NCI-H2107 (cell line): ENCODE measurements at regions not wholly inside any gene's neighbourhood (a gene's known extent, or its start where the extent isn't known, plus 50 kb on each side); places are given as distances from the start of the nearest gene placed in this dataset.

Experiments
- DNase-seq: peaks from one replicate; lab custom pipeline; 2025; lab: John Stamatoyannopoulos, UW

- no peak for DNase-seq
Observed at GRCh38 chr12:124395284-124395752, 100.4 kb downstream of the RFLNA start.

GRCh38 chr12:124394462-124395128, 99.7 kb downstream of the RFLNA start:
- no peak for DNase-seq

- DNase-seq, result no peak
Observed at GRCh38 chr12:124393831-124394230, 98.9 kb downstream of the RFLNA start.

- DNase-seq, result no peak
Observed at GRCh38 chr12:124393414-124393790, 98.5 kb downstream of the RFLNA start.

- no peak for DNase-seq
Observed at GRCh38 chr12:124392667-124393413, 97.9 kb downstream of the RFLNA start.

- peak; percentile 30 for DNase-seq
Observed at GRCh38 chr12:124392271-124392666, 97.4 kb downstream of the RFLNA start.

GRCh38 chr12:124391340-124392261, 96.7 kb downstream of the RFLNA start:
- DNase-seq, result no peak

GRCh38 chr12:124390442-124391097, 95.7 kb downstream of the RFLNA start:
- DNase-seq, result no peak

GRCh38 chr12:124389725-124390441, 95.0 kb downstream of the RFLNA start:
- no peak for DNase-seq

GRCh38 chr12:124389138-124389724, 94.3 kb downstream of the RFLNA start:
- DNase-seq, result peak; percentile 52

GRCh38 chr12:124388679-124389137, 93.8 kb downstream of the RFLNA start:
- DNase-seq, result peak; percentile 65

GRCh38 chr12:124388038-124388671, 93.3 kb downstream of the RFLNA start:
- DNase-seq, result no peak

GRCh38 chr12:124387528-124387911, 92.6 kb downstream of the RFLNA start:
- no peak for DNase-seq

- no peak for DNase-seq
Observed at GRCh38 chr12:124386661-124387527, 92.0 kb downstream of the RFLNA start.

GRCh38 chr12:124386059-124386458, 91.2 kb downstream of the RFLNA start:
- no peak for DNase-seq

- no peak for DNase-seq
Observed at GRCh38 chr12:124385219-124385969, 90.5 kb downstream of the RFLNA start.

GRCh38 chr12:124384299-124384894, 89.5 kb downstream of the RFLNA start:
- no peak for DNase-seq

- no peak for DNase-seq
Observed at GRCh38 chr12:124383028-124383427, 88.1 kb downstream of the RFLNA start.
